CD4-positive, alpha-beta T cell treated with Interleukin-15 for 4 hours (primary cell): ENCODE measurements at regions not wholly inside any gene's neighbourhood (a gene's known extent, or its start where the extent isn't known, plus 50 kb on each side); places are given as distances from the start of the nearest gene placed in this dataset.
"Not testable (repeated sequence)": the region's sequence is repeated elsewhere in the genome, so short reads cannot be mapped to it uniquely, and the experiment has no call there.

ENCODE experiments used
- DNase-seq: peaks from one replicate; pipeline ENCODE4 v3.0.0-alpha.2; 2020; ENCODE audit warnings: low spot score

GRCh38 chr22:27598792-27599191, 202.8 kb downstream of the MN1 start:
- no peak for DNase-seq

- DNase-seq = no peak
Measured at GRCh38 chr22:27601195-27601594, 200.4 kb downstream of the MN1 start.

- DNase-seq = no peak
Measured at GRCh38 chr22:27602390-27602789, 199.2 kb downstream of the MN1 start.

GRCh38 chr22:27603111-27603799, 198.3 kb downstream of the MN1 start:
- DNase-seq = no peak

GRCh38 chr22:27603800-27604144, 197.8 kb downstream of the MN1 start:
- DNase-seq = no peak

- DNase-seq = no peak
Measured at GRCh38 chr22:27605390-27605789, 196.2 kb downstream of the MN1 start.

- not testable (repeated sequence) for DNase-seq
Measured at GRCh38 chr22:27607750-27608149, 193.8 kb downstream of the MN1 start.

GRCh38 chr22:27609451-27609888, 192.1 kb downstream of the MN1 start:
- DNase-seq = no peak

GRCh38 chr22:27610164-27610563, 191.4 kb downstream of the MN1 start:
- DNase-seq = not testable (repeated sequence)

GRCh38 chr22:27610863-27611786, 190.4 kb downstream of the MN1 start:
- no peak for DNase-seq

GRCh38 chr22:27612115-27612514, 189.4 kb downstream of the MN1 start:
- no peak for DNase-seq

GRCh38 chr22:27613099-27614005, 188.2 kb downstream of the MN1 start:
- no peak for DNase-seq

GRCh38 chr22:27614006-27614649, 187.4 kb downstream of the MN1 start:
- DNase-seq = no peak

GRCh38 chr22:27614650-27615007, 186.9 kb downstream of the MN1 start:
- no peak for DNase-seq

- no peak for DNase-seq
Measured at GRCh38 chr22:27615408-27615807, 186.1 kb downstream of the MN1 start.

GRCh38 chr22:27616033-27616432, 185.5 kb downstream of the MN1 start:
- no peak for DNase-seq

GRCh38 chr22:27617214-27617881, 184.2 kb downstream of the MN1 start:
- no peak for DNase-seq

- DNase-seq = no peak
Measured at GRCh38 chr22:27620367-27621154, 181.0 kb downstream of the MN1 start.

GRCh38 chr22:27621486-27622070, 180.0 kb downstream of the MN1 start:
- no peak for DNase-seq

- DNase-seq = no peak
Measured at GRCh38 chr22:27624042-27624441, 177.5 kb downstream of the MN1 start.
